Fibroblast of the conjunctiva (primary cell): ENCODE measurements at regions not wholly inside any gene's neighbourhood (a gene's known extent, or its start where the extent isn't known, plus 50 kb on each side); places are given as distances from the start of the nearest gene placed in this dataset.

ENCODE experiments used
- DNase-seq: peaks from one replicate; pipeline ENCODE4 v3.0.0-alpha.2; 2010; ENCODE audit warnings: low read depth

DNA sequence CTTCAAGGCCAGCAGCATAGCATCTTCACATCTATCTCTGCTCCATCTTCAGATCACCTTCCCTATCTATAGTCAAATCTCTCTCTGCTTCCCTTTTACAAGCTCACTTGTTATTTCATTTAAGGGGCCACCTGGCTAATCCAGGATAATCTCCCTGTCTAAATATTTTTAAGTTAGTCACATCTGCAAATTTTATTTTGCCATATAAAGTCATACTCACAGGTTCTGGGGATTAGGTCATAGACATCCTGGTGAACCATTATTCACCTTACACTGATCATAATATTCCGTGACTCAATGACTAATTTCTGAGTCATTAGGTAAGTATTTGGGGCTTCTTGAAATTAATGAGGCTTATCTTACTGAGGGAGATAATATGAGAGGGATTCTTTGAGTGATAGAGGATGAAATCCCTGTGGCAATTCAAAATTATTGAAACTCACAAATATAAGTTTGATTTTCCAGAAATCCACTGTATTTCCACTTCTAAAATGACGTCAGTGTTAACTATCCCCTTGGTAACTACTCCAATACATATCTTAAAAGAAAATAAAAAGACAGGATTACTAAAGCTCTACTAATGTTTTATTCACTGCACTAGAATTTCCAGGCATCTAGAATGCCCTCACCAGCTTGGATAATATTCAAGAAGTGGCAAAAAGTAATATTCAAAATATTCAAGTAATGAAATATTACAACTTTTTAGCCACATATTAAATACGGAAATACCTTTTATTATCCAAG lies 93.7 kb upstream of the RBMS3 start:
- no peak for DNase-seq

DNA sequence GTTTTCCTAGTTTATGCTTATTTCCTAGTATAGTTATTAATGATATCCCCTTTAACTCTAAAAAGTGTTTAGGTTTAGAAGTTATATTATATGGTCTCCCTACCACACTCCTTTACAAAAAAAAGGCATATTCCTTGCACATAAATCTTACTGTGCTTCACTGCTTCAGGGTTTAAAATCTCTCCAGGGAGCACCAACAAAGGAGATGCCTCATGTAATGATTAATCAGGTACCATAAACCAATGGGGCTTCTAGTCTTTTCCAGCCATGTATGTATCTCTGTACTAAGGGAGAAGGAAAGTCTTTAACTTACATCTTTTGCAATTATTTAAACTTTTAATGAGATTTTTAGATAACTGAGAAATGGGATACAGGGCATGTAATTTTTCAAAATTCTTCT lies 91.5 kb upstream of the RBMS3 start:
- DNase-seq = no peak

DNA sequence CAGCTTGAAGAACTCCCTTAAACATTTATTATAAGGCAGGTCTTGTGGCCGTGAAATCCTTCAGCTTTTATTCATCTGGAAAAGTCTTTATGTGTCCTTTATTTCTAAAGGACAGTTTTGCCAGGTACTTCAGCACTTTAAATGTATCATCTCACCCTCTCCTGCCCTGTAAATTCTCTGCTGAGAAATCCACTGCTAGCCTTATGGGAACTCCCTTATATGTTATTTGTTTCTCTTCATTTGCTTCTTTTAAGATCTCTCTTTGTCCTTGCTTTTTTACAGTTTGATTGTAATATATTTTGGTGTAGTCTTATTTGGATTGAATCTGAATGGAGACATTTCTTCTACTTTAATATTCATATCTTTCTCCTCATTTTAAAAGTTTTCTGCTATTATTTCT lies 86.7 kb upstream of the RBMS3 start:
- no peak for DNase-seq

DNA sequence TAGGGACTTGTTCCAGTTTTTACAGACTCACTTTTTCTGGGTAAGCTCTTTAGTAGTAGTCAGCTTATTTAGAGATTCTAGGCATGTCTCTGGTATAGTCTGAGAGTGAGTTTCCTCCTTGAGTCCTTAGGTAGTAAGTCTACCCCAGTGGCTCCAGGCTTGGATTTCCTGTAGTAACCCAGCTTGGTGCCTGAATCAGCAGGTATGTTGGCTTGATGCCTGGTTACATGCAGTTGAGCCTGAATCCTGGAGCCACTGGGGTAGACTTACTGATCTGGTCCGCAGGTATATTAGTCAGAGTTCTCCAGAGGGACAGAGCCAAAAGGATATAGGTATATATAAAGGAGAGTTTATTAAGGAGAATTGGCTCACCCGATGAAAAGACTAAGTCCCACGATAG lies 85.8 kb upstream of the RBMS3 start:
- DNase-seq = no peak

DNA sequence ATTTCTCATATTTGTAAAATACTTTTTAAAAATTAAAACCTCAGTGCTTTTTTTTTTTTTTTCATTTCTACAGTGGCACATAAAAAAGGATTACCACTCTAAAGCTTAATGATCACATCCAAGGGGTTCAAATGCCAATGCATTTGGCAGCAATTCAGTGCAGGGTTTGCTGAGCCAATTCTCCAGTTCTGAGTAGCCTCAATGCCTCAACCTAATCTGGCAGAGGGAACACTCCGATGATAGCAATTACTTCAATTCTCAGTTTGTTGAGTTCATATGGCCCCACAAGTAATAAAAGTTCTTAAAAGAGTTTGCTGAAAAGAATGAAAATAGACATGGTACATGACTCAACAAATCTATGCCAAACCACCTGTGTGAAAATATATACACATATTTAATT lies 79.3 kb upstream of the RBMS3 start:
- DNase-seq = no peak

DNA sequence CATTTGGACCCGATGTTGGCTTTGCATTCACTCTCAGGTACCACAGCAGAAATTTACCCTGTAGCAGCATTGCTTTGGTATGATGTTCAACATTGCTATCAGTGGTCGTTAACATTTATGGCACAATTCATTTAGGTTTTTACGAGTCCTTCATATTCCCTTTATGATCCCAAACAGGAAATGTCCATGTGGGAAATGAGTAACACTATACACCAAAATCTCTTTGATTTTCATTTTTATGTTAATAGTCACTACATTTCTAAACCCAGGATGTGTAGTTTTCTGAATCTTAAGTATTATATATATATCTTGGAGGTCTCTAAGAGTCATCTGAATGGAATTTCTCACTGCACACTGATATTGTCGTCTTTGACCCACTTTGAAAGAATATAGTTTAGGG lies 78.5 kb upstream of the RBMS3 start:
- DNase-seq = no peak

DNA sequence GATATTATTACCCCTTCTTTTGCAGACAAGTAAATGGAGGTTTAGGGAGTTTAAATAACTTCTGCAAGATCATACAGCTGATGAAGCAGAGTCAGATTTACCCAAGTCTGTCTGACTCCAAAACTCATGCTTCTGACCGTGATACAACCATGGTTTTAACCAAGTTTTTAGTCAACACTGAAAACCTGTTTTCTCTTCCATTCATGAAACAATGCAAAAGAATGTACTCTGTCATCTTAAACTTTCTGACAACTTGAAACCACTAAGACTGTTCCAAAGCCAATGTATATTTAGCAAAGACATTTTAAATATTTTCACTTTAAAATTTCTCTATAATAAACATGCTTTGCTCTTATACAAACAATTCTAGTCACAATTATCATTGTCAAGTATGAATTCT lies 77.0 kb upstream of the RBMS3 start:
- no peak for DNase-seq

DNA sequence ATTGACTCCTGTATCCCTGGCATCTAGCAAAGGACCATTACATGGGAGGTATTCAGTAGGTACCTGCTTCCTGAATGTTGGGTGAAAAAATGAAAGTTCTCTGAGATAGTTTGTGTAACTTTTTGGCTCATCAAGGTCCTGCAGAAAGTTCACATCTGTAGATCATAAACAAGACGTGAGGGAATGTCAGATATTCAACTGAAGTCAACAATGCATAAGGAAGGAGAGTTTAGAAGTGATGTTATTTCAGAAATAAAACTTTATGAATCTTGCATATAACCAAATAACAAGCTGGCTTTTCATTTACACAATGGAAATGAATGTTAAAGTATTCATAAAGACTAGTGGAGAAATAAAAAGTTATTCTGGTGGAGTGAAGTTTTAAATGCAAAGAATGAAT lies 73.4 kb upstream of the RBMS3 start:
- DNase-seq = no peak

DNA sequence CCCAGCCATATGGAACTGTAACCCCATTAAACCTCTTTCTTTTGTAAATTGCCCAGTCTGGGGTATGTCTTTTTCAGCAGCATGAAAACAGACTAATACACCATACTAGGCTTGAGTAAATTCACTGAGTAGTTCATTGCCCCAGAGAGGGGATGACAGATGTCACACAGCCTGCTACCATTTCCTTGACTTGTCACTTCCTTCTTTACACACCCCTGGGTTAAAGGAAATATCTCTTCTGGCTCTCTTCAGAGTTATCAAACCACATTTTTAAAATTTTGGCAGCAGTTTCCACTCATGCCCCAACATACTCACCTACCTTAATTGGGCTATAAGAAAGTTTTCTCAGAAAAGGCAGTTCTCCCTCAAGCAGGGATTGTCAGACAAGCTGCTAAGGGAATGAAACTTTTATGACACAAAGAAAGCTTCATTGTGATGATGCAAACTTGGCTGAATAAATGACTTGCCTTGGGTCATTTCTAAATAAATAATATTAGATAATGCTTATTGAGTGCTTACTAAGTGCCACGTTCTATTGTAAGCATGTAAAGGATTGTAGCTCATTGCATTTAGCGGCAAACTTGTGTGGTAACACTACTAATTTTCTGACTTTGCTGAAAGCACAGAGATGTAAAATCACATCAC lies 68.0 kb upstream of the RBMS3 start:
- no peak for DNase-seq

DNA sequence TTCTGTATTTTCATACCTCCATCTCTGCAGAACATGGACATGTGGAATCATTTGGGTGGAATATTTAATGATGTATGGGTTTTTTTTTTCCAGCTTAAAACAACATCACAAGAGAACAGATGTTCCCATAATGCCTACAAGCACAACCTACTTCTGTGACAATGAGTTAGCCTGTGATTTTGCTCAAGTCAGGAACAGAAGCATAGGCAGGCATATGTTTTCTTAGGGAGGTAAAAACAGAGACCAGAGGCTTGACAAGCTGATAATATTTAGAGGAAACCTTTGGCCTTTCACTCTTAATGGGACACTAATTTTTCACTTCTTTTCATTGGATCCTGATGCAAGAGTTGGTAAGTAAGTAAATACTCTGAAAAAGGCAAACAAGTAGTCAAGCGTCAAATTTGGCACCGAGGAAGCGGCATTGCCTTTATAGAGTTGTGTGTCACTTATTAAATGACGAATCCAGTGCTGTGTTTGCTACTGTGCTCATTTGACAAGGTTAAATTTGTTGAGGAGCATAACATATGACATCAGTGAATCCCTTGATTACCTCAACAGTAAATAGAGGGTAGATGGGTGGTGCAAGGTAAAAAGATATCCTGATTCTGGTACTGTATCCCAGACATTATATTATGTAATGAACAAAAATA lies 66.7 kb upstream of the RBMS3 start:
- DNase-seq = no peak

DNA sequence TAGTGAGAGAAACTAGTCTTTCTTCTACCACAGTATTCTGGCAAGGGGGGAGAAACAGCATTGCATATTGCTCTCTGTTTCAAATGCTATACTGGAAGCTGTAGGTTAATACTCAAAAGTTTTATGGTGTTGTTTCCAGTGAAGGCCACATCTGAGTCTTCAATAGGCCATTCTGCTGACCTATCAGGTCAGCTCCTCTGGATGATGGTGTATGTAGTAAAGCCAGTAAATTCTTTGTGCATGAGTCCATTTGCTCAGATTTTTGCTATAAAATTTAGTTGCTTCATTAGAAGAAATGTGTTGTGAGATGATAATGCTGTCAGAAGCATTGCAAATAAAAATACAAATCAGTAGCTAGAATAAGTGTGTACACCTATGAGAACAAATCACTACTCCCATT lies 64.9 kb upstream of the RBMS3 start:
- DNase-seq = no peak

DNA sequence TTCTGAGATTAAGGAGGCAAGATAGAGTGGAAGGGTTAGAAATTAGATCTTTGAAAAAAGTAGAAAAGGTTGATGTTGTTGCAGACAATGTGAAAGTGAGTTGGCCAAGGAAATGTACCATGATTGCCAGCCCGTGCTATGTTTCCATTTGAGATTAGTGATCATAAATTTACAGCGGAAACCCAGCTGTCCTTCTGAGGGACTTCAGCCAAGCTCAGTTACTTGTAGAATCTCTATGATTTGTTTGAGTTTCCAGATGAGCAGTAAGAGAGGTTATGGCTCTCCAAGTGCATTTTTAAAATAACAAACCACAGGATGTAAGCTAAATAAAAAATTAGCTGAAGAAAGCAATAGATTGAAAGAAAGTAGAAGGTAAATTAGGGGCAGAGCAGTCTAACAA lies 54.2 kb upstream of the RBMS3 start:
- no peak for DNase-seq

DNA sequence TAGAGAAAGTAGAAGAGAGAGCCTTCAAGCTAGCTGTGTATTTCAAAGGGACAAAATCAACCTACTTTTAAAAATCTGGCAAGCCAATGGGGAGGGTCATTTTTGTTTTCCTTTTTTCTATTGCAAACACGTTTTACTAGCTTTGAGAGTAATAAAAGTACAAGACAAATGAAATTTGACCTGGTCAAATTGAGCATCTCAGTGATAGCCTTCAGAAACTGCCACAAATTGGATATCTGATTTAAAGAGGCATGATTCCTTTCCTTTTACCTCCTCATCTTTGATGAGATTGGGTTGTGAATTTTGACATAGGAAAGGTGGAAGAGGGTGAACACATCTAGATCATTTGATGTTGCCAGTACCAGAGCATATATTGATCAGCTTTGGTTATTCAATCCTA lies 53.6 kb upstream of the RBMS3 start:
- DNase-seq = no peak
